Bronchial epithelial cell (primary cell): ENCODE measurements at regions not wholly inside any gene's neighbourhood (a gene's known extent, or its start where the extent isn't known, plus 50 kb on each side); places are given as distances from the start of the nearest gene placed in this dataset.

Experiments
- DNase-seq: peaks from one replicate; pipeline ENCODE4 v3.0.0-alpha.2; 2010; ENCODE audit warnings: low read depth
- FAIRE-seq: peaks from 2 replicates; lab custom pipeline; 2011; peaks lifted over from hg19 to GRCh38; lab: Jason Lieb, UNC
- H3K27me3 ChIP-seq: 2 replicates; pipeline ENCODE4 v1.5.1; 2011; ENCODE audit warnings: low read length; ENCODE audit not compliant: control insufficient read depth, insufficient read depth
- H3K36me3 ChIP-seq: 2 replicates; pipeline ENCODE4 v1.5.1; 2011; ENCODE audit warnings: low read length; ENCODE audit not compliant: control insufficient read depth, insufficient read depth
- H3K4me3 ChIP-seq: 2 replicates; pipeline ENCODE4 v1.5.1; 2011; ENCODE audit warnings: mild to moderate bottlenecking, low read depth, low read length, control low read depth
- TF ChIP-seq, protein P1 (sequence below): IDR thresholded peaks from 2 replicates; pipeline ENCODE4 v1.5.1; 2011; ENCODE audit warnings: mild to moderate bottlenecking, moderate library complexity, low read length, control low read depth, inconsistent platforms; ENCODE audit not compliant: insufficient read depth, severe bottlenecking

DNA sequence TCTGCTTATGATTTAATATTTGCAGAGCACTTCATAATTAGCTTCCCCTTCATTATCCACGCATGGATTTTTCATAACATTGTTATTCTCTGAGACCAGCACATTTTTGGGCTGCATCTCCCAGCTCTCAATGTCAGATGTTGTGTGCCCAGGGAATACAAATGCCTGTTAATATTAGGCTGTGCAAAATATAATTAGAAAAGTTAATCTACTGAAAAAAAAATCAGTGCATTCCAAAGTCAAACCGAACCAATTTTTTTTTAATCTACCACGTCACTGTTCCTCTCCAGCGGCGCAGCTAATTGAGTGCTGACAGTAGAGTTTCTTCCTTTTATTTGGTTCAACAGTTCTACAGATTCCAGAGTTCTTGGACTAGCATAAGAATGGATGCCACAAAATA is 191.0 kb upstream of the RGS6 start:
- TF ChIP-seq, protein P1, sequence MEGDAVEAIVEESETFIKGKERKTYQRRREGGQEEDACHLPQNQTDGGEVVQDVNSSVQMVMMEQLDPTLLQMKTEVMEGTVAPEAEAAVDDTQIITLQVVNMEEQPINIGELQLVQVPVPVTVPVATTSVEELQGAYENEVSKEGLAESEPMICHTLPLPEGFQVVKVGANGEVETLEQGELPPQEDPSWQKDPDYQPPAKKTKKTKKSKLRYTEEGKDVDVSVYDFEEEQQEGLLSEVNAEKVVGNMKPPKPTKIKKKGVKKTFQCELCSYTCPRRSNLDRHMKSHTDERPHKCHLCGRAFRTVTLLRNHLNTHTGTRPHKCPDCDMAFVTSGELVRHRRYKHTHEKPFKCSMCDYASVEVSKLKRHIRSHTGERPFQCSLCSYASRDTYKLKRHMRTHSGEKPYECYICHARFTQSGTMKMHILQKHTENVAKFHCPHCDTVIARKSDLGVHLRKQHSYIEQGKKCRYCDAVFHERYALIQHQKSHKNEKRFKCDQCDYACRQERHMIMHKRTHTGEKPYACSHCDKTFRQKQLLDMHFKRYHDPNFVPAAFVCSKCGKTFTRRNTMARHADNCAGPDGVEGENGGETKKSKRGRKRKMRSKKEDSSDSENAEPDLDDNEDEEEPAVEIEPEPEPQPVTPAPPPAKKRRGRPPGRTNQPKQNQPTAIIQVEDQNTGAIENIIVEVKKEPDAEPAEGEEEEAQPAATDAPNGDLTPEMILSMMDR = no peak
- Histone ChIP-seq H3K27me3 (no peaks in the 10 kb centered on the region), H3K36me3 (peaks cover 1% of the 10 kb centered on the region), H3K4me3 (no peak overlapping the region)
- DNase-seq (no peak), FAIRE-seq (no peak)

DNA sequence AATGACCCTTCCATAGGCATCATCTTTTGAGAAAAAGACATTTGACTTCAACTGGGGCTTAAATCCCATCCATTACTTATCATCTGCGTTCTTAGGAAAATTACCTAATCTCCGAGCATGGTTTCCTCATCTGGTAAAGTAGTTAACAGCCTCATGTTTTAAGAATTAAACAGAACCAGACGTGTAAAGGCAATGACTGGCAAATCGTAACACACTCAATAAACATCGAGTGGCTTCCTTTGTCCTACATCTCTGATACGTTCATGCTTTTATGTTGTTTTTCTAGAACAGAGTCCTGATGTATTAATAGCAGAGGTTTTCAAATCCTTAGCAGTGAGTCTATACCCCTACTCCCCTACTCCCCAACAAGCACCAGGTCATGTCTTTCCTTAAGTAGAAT is 189.7 kb upstream of the RGS6 start:
- TF ChIP-seq, protein P1 = no peak
- FAIRE-seq (no peak), DNase-seq (peak; percentile 82)
- Histone ChIP-seq H3K27me3 (no peaks in the 10 kb centered on the region), H3K4me3 (no peak overlapping the region), H3K36me3 (peaks cover 1% of the 10 kb centered on the region)

DNA sequence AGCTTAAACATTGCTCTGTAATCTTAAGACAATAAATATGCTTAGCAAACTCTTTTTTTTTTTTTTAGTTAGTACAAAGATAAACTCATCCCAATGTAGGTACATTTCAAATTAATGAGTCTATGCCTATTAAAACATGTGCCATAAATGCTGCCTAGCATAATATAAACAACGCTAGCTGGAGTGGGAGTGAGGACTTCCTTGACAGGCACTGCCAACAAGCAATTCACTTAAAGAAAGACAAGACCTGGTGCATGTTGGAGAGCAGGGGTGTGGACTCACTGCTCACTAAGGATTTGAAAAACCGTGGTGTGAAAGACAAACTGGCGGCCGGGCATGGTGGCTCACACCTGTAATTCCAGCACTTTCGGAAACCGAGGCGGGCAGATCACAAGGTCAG is 187.2 kb upstream of the RGS6 start:
- no peaks in the 10 kb centered on the region for H3K27me3 ChIP-seq
- TF ChIP-seq, protein P1 = no peak

DNA sequence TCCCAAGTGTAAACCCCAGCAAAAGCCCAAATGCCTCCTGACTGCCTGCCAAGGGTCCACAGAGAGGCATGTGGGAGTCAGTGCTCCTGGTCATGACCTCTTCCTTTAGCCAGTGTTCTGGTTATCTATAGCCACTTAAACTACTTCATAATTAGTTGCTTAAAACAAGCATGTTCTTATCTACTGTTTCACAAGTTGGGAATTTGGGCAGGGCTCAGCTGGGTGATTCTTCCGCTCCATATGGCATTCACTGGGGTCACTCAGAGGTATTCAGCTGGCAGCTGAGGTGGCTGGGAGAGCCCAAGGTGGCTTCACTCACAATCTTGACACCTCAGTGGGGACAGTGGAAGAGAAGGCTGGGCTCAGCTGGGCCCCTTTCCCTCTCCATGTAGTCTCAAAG is 184.0 kb upstream of the RGS6 start:
- FAIRE-seq = peak; percentile 60
- TF ChIP-seq, protein P1 = no peak
- Histone ChIP-seq H3K27me3 (no peaks in the 10 kb centered on the region), H3K36me3 (no peaks in the 10 kb centered on the region), H3K4me3 (no peak overlapping the region)
- DNase-seq = no peak

More for the DNA sequence above, 187.2 kb upstream of the RGS6 start:
- FAIRE-seq = no peak
- no peak for DNase-seq
- H3K4me3 ChIP-seq = no peak overlapping the region
- no peaks in the 10 kb centered on the region for H3K36me3 ChIP-seq

DNA sequence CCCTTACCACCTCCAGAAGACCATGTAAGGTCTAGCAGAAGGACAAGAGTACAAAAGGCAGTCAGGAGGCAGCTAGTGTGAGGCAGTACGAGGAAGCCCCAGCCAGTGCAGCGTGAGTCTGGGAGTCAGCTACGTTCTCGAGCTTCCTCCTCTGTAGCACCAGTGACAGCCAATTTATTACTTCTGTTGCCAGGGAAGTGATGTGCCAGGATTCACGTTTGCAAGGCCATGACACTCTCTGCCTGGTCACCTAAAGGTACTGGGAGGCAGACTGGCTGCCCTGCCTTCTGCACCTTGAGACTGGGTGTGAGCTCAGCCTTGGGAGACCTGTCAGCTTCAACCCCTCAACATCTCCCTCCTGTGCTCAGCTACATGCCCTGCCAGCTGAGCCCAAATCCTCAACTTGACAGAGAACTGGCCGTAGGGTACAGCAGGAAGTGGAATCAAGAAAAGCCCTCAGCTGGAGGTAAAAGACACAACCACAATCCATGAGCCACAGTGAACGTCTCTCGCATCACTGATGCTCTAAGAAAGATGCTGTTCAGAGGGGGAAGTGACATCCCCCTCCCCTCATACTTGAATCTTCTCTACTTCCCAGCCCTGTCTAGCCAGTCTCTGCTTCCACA is 182.5 kb upstream of the RGS6 start:
- no peak for DNase-seq
- H3K36me3 ChIP-seq = no peaks in the 10 kb centered on the region
- TF ChIP-seq, protein P1 = no peak
- no peak overlapping the region for H3K4me3 ChIP-seq
- no peak for FAIRE-seq
- H3K27me3 ChIP-seq = no peaks in the 10 kb centered on the region

DNA sequence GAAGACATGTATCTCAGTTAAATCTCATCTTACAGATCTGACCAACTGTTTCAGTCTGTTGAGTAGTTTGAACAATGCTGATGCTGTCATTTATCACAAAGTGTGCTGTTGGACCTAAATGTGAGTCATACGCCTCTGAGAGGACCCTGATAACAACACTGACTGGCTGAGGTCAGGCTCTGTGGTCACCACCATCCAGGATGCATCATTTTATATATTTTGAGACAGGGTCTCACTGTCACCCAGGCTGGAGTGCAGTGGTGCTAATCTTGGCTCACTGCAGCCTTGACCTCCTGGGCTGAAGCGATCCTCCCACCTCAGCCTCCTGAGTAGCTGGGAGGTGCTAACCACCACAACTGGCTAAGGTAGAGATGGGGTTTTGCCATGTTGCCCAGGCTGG is 181.0 kb upstream of the RGS6 start:
- no peaks in the 10 kb centered on the region for H3K27me3 ChIP-seq
- no peak for DNase-seq
- no peak for FAIRE-seq
- TF ChIP-seq, protein P1 = no peak
- no peak overlapping the region for H3K4me3 ChIP-seq
- H3K36me3 ChIP-seq = no peaks in the 10 kb centered on the region
